ENCODE measurements at regions not wholly inside any gene's neighbourhood (a gene's known extent, or its start where the extent isn't known, plus 50 kb on each side); places are given as distances from the start of the nearest gene placed in this dataset.
"Not testable (repeated sequence)": the region's sequence is repeated elsewhere in the genome, so short reads cannot be mapped to it uniquely, and the experiment has no call there.

- no peak for DNase-seq (ENCODE audit: low read depth)
These were observed 297.5 kb upstream of the CRIM1 start for GRCh38 chr2:36058076-36058475.

GRCh38 chr2:36052819-36053218 is 302.8 kb upstream of the CRIM1 start:
- DNase-seq (ENCODE audit: low read depth): no peak

- DNase-seq (ENCODE audit: low read depth): no peak
These were observed 311.2 kb upstream of the CRIM1 start for GRCh38 chr2:36044411-36044810.

GRCh38 chr2:36035137-36035536 is 320.4 kb upstream of the CRIM1 start:
- DNase-seq (ENCODE audit: low read depth): no peak

GRCh38 chr2:36032046-36032445 is 323.5 kb upstream of the CRIM1 start:
- no peak for DNase-seq (ENCODE audit: low read depth)

GRCh38 chr2:36031471-36031870 is 324.1 kb upstream of the CRIM1 start:
- DNase-seq (ENCODE audit: low read depth): no peak

GRCh38 chr2:36027616-36028015 is 328.0 kb upstream of the CRIM1 start:
- DNase-seq (ENCODE audit: low read depth): no peak

GRCh38 chr2:36013064-36013463 is 342.5 kb upstream of the CRIM1 start:
- no peak for DNase-seq (ENCODE audit: low read depth)

GRCh38 chr2:36006444-36006843 is 349.1 kb upstream of the CRIM1 start:
- DNase-seq (ENCODE audit: low read depth): no peak

GRCh38 chr2:36002941-36003340 is 352.6 kb upstream of the CRIM1 start:
- DNase-seq (ENCODE audit: low read depth): no peak

- DNase-seq (ENCODE audit: low read depth): no peak
These were observed 358.1 kb upstream of the CRIM1 start for GRCh38 chr2:35997488-35997887.

GRCh38 chr2:35989503-35989902 is 366.1 kb upstream of the CRIM1 start:
- DNase-seq (ENCODE audit: low read depth): peak; percentile 5

- DNase-seq (ENCODE audit: low read depth): no peak
These were observed 366.5 kb upstream of the CRIM1 start for GRCh38 chr2:35989040-35989439.

GRCh38 chr2:35986871-35987270 is 368.7 kb upstream of the CRIM1 start:
- no peak for DNase-seq (ENCODE audit: low read depth)

- no peak for DNase-seq (ENCODE audit: low read depth)
These were observed 377.4 kb upstream of the CRIM1 start for GRCh38 chr2:35978218-35978617.

GRCh38 chr2:35976611-35977010 is 379.0 kb upstream of the CRIM1 start:
- no peak for DNase-seq (ENCODE audit: low read depth)

- peak; percentile 11 for DNase-seq (ENCODE audit: low read depth)
These were observed 381.8 kb upstream of the CRIM1 start for GRCh38 chr2:35973737-35974132.

GRCh38 chr2:35973132-35973736 is 382.3 kb upstream of the CRIM1 start:
- peak; percentile 35 for DNase-seq (ENCODE audit: low read depth)

- peak; percentile 7 for DNase-seq (ENCODE audit: low read depth)
These were observed 391.8 kb upstream of the CRIM1 start for GRCh38 chr2:35963824-35964223.

GRCh38 chr2:35963357-35963756 is 392.2 kb upstream of the CRIM1 start:
- peak; percentile 13 for DNase-seq (ENCODE audit: low read depth)

GRCh38 chr2:35962585-35963146 is 392.9 kb upstream of the CRIM1 start:
- no peak for DNase-seq (ENCODE audit: low read depth)

- DNase-seq (ENCODE audit: low read depth): no peak
These were observed 395.0 kb upstream of the CRIM1 start for GRCh38 chr2:35960596-35960995.

GRCh38 chr2:35957053-35957452 is 398.5 kb upstream of the CRIM1 start:
- not testable (repeated sequence) for DNase-seq (ENCODE audit: low read depth)

- DNase-seq (ENCODE audit: low read depth): no peak
These were observed 409.1 kb upstream of the CRIM1 start for GRCh38 chr2:35946478-35946877.

All from RPMI7951 (cell line).